Panc1 (cell line): ENCODE measurements at regions not wholly inside any gene's neighbourhood (a gene's known extent, or its start where the extent isn't known, plus 50 kb on each side); places are given as distances from the start of the nearest gene placed in this dataset.

Experiments
- ATAC-seq: fragments of 200-7000 bp; cut with Tn5 transposase; 2 replicates; pipeline ENCODE4 v1.9.1; 2020; ENCODE audit warnings: mild to moderate bottlenecking, moderate library complexity
- BruUV-seq: library from RNA; stranded (reverse); fragments of 400-500 nt; replicated peaks from 2 replicates; lab custom pipeline; 2021; lab: Mats Ljungman, UMichigan
- CTCF ChIA-PET: fragments of 300-600 bp; sonication (Branson Sonifier 250); formaldehyde crosslinking; loops from one replicate; lab custom pipeline; 2022; ENCODE audit warnings: antibody characterized with exemption; lab: Charles Lee
- POLR2A ChIA-PET: fragments of 300-600 bp; sonication (Branson Sonifier 250); formaldehyde crosslinking; loops from one replicate; lab custom pipeline; 2022; ENCODE audit warnings: antibody characterized with exemption; lab: Charles Lee
- DNase-seq: peaks from one replicate; pipeline ENCODE4 v3.0.0-alpha.2; 2010; ENCODE audit warnings: low read depth, low spot score
- H3K27ac ChIP-seq: 2 replicates; pipeline ENCODE4 v1.5.1; 2011; ENCODE audit warnings: mild to moderate bottlenecking, low read length, inconsistent platforms
- H3K27me3 ChIP-seq: fragments of 200-500 bp; sonication (Bioruptor generic); 2 replicates; pipeline ENCODE4 v1.6.0; 2014; ENCODE audit warnings: low read length, inconsistent platforms; ENCODE audit not compliant: control insufficient read depth, insufficient read depth
- H3K36me3 ChIP-seq: fragments of 200-500 bp; sonication (Bioruptor generic); 2 replicates; pipeline ENCODE4 v1.5.1; 2014; ENCODE audit warnings: inconsistent platforms, mild to moderate bottlenecking, low read length, moderate library complexity; ENCODE audit not compliant: control insufficient read depth, insufficient read depth
- H3K4me1 ChIP-seq: 2 replicates; pipeline ENCODE4 v1.5.1; 2011; ENCODE audit warnings: inconsistent platforms, mild to moderate bottlenecking, low read length, moderate library complexity; ENCODE audit not compliant: control insufficient read depth, insufficient read depth
- H3K4me3 ChIP-seq, 2 experiments: 2 replicates each; pipeline ENCODE4 v1.5.1; 2011 to 2012; ENCODE audit warnings: low read depth in 2 of 2, low read length in 2 of 2, mild to moderate bottlenecking in 2 of 2, inconsistent platforms in 1 of 2, moderate library complexity in 1 of 2
- H3K9me3 ChIP-seq: fragments of 200-500 bp; sonication (Bioruptor generic); 2 replicates; pipeline ENCODE4 v1.5.1; 2014; ENCODE audit warnings: low read depth, mild to moderate bottlenecking, inconsistent platforms, low read length, moderate library complexity; ENCODE audit not compliant: control insufficient read depth, insufficient read depth
- POLR2AphosphoS5 ChIP-seq: IDR thresholded peaks from 2 replicates; pipeline ENCODE4 v1.6.1; 2012; ENCODE audit warnings: mild to moderate bottlenecking, low read depth, low read length, moderate library complexity
- SIN3A ChIP-seq: IDR thresholded peaks from 2 replicates; pipeline ENCODE4 v1.6.1; 2012; ENCODE audit warnings: low read depth, mild to moderate bottlenecking, low read length, moderate library complexity, borderline replicate concordance; ENCODE audit not compliant: insufficient read depth
- TCF7L2 ChIP-seq: IDR thresholded peaks from 2 replicates; pipeline ENCODE4 v1.6.1; 2011; ENCODE audit warnings: mild to moderate bottlenecking, low read depth, low read length, inconsistent platforms
- in situ Hi-C: cut with HindIII; loops from 2 replicates; pipeline ENCODE4 v1.10.0; 2016; ENCODE audit warnings: low sequenced_read_pairs, low pct_unique_long_range_greater_than_20kb
- intact Hi-C: fragments of 100-400 bp; cut with micrococcal nuclease; formaldehyde crosslinking; loops from one replicate; pipeline ENCODE4 v1.10.0; 2022; ENCODE audit not compliant: unreplicated experiment
- TF ChIP-seq, protein P1 (sequence below), 2 experiments: IDR thresholded peaks; 2 replicates each; pipeline ENCODE4 v1.6.1; 2011 to 2012; ENCODE audit warnings: low read depth in 2 of 2, control low read depth in 1 of 2, low read length in 1 of 2, mild to moderate bottlenecking in 1 of 2, moderate library complexity in 1 of 2; ENCODE audit not compliant: insufficient read depth in 1 of 2
- TF ChIP-seq, protein P2 (sequence below): fragments of 450-650 bp; IDR thresholded peaks from 2 replicates; pipeline ENCODE4 v1.5.1; 2017; ENCODE audit warnings: mild to moderate bottlenecking

DNA sequence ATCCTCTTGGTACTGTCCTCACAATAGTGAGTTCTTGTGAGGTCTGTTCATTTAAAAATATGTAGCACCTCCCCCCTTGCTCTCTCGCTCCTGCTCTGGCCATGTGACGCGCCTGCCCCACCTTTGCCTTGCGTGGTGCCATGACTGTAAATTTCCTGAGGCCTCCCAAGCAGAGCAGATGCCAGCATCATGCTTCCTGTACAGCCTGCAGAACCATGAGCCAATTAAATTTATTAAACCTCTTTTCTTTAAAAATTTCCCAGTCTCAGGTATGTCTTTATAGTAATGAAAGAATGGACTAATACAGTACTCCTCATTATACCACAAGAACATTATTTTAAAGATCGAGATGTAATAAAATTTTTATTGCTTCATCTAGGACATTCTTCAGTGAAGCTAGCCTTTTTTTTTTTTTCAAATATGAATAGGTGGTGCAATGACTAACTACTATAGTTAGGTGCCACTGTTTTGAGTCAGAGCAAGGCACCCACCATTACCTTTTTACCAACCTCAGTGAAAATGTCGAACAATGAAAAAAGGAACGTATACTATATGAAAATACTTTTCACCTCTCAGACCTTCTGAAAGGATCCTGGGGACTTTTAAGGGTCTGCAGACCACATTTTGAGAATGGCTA lies 191.1 kb upstream of the SGK1 start:
- H3K27ac ChIP-seq, result no peak overlapping the region
- DNase-seq (no peak), ATAC-seq (no peak)
- intact Hi-C loops, result no loop called here
- CTCF ChIA-PET, result no interaction called here
- POLR2A ChIA-PET, result no interaction called here
- in situ Hi-C loops, result no loop called here
- BruUV-seq, result no TSS peak
- no peaks in the 10 kb centered on the region for H3K9me3 ChIP-seq
- no peaks in the 10 kb centered on the region for H3K36me3 ChIP-seq
- TF ChIP-seq, protein P1, sequence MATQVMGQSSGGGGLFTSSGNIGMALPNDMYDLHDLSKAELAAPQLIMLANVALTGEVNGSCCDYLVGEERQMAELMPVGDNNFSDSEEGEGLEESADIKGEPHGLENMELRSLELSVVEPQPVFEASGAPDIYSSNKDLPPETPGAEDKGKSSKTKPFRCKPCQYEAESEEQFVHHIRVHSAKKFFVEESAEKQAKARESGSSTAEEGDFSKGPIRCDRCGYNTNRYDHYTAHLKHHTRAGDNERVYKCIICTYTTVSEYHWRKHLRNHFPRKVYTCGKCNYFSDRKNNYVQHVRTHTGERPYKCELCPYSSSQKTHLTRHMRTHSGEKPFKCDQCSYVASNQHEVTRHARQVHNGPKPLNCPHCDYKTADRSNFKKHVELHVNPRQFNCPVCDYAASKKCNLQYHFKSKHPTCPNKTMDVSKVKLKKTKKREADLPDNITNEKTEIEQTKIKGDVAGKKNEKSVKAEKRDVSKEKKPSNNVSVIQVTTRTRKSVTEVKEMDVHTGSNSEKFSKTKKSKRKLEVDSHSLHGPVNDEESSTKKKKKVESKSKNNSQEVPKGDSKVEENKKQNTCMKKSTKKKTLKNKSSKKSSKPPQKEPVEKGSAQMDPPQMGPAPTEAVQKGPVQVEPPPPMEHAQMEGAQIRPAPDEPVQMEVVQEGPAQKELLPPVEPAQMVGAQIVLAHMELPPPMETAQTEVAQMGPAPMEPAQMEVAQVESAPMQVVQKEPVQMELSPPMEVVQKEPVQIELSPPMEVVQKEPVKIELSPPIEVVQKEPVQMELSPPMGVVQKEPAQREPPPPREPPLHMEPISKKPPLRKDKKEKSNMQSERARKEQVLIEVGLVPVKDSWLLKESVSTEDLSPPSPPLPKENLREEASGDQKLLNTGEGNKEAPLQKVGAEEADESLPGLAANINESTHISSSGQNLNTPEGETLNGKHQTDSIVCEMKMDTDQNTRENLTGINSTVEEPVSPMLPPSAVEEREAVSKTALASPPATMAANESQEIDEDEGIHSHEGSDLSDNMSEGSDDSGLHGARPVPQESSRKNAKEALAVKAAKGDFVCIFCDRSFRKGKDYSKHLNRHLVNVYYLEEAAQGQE (IDR thresholded peaks at IDR 0.05; ENCODE audit: insufficient read depth in 1 of 2, low read depth in 2 of 2, low read length in 1 of 2), result no peak
- TF ChIP-seq, protein P2, sequence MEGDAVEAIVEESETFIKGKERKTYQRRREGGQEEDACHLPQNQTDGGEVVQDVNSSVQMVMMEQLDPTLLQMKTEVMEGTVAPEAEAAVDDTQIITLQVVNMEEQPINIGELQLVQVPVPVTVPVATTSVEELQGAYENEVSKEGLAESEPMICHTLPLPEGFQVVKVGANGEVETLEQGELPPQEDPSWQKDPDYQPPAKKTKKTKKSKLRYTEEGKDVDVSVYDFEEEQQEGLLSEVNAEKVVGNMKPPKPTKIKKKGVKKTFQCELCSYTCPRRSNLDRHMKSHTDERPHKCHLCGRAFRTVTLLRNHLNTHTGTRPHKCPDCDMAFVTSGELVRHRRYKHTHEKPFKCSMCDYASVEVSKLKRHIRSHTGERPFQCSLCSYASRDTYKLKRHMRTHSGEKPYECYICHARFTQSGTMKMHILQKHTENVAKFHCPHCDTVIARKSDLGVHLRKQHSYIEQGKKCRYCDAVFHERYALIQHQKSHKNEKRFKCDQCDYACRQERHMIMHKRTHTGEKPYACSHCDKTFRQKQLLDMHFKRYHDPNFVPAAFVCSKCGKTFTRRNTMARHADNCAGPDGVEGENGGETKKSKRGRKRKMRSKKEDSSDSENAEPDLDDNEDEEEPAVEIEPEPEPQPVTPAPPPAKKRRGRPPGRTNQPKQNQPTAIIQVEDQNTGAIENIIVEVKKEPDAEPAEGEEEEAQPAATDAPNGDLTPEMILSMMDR, result no peak
- TF ChIP-seq TCF7L2 (no peak), POLR2AphosphoS5 (no peak), SIN3A (no peak)
- H3K4me1 ChIP-seq, result no peaks in the 10 kb centered on the region
- no peak overlapping the region for H3K4me3 ChIP-seq
- no peaks in the 10 kb centered on the region for H3K27me3 ChIP-seq

DNA sequence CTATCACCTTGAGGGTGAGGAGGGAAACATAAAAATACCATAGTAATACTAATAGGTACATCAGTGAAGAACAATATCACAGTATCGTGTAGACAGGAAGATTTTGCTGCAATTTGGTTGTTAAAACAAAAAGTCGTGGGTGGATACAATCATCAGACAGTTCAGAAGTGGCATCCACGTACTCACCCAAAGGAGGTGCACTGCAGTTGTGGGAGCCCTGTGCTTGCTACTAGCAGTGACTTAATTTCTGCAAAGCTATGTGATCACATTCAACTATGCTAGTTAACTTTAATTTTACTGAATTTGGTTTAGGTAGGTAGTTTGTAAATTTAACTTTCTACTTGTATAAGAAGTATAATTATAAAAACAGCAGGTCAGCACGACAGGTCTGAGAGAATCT lies 188.2 kb upstream of the SGK1 start:
- H3K27ac ChIP-seq, result no peak overlapping the region
- no TSS peak for BruUV-seq
- ChIA-PET CTCF (no interaction called here), POLR2A (no interaction called here)
- in situ Hi-C loops (no loop called here), intact Hi-C loops (no loop called here)
- no peak for DNase-seq
- no peaks in the 10 kb centered on the region for H3K36me3 ChIP-seq
- ATAC-seq, result no peak
- no peak overlapping the region for H3K4me3 ChIP-seq
- no peaks in the 10 kb centered on the region for H3K9me3 ChIP-seq
- H3K27me3 ChIP-seq, result no peaks in the 10 kb centered on the region
- TF ChIP-seq, protein P1 (IDR thresholded peaks at IDR 0.05; ENCODE audit: insufficient read depth in 1 of 2, low read depth in 2 of 2, low read length in 1 of 2), result no peak
- TF ChIP-seq SIN3A (no peak), TCF7L2 (no peak), POLR2AphosphoS5 (no peak)
- TF ChIP-seq, protein P2, result no peak
- no peaks in the 10 kb centered on the region for H3K4me1 ChIP-seq
